Dendritic cell treated with granulocyte-macrophage colony-stimulating factor and Interleukin-4, amounts not matched to agents 40 ng/mL and 50 ng/mL, for 4 days (primary cell): ENCODE measurements at regions not wholly inside any gene's neighbourhood (a gene's known extent, or its start where the extent isn't known, plus 50 kb on each side); places are given as distances from the start of the nearest gene placed in this dataset.

ENCODE experiments used
- H3K27ac Mint-ChIP-seq: one replicate; pipeline ENCODE4 v1.8.0; 2022; ENCODE audit warnings: mild to moderate bottlenecking, mixed read lengths
- H3K27me3 Mint-ChIP-seq: one replicate; pipeline ENCODE4 v1.8.0; 2022; ENCODE audit warnings: mild to moderate bottlenecking, mixed read lengths
- H3K36me3 Mint-ChIP-seq: one replicate; pipeline ENCODE4 v1.8.0; 2022; ENCODE audit warnings: low read depth, mixed read lengths
- H3K4me1 Mint-ChIP-seq: one replicate; pipeline ENCODE4 v1.8.0; 2022; ENCODE audit warnings: low read depth, mixed read lengths
- H3K4me3 Mint-ChIP-seq: one replicate; pipeline ENCODE4 v1.8.0; 2022; ENCODE audit warnings: mild to moderate bottlenecking, moderate library complexity, mixed read lengths
- H3K9me3 Mint-ChIP-seq: one replicate; pipeline ENCODE4 v1.8.0; 2022; ENCODE audit warnings: mixed read lengths
- intact Hi-C: fragments of 100-400 bp; cut with micrococcal nuclease; formaldehyde crosslinking; loops from one replicate; pipeline ENCODE4 v1.15.0; 2022

DNA sequence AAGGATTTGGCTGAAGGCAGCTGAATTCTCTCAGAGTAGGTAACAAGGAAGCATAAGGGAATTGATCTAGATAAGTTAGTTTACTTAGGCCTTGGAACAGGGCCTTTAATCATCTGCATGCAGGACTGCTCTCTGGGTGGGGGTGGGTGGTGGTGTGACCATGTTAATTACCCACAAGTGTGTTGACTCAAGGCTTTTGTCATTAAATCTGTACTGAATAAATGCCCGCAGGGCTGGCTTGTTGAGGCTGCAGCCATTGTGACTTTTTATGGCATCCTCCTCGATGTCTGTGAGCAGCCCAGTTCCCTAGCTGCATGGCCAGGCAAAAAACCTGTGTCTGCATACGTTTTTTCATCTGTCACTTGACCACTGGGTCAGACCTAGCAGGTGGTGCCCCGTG is 63.5 kb upstream of the ASCC3 start:
- no peaks in the 10 kb centered on the region for H3K27me3 Mint-ChIP-seq
- peaks cover 35% of the 10 kb centered on the region for H3K9me3 Mint-ChIP-seq
- intact Hi-C loops = no loop called here
- H3K36me3 Mint-ChIP-seq = no peaks in the 10 kb centered on the region
- no peak overlapping the region for H3K4me3 Mint-ChIP-seq
- no peak overlapping the region for H3K27ac Mint-ChIP-seq
- H3K4me1 Mint-ChIP-seq = no peaks in the 10 kb centered on the region

- H3K9me3 Mint-ChIP-seq = peaks cover 30% of the 10 kb centered on the region
- H3K27ac Mint-ChIP-seq = no peak overlapping the region
- no peaks in the 10 kb centered on the region for H3K4me1 Mint-ChIP-seq
- no peaks in the 10 kb centered on the region for H3K36me3 Mint-ChIP-seq
- no peak overlapping the region for H3K4me3 Mint-ChIP-seq
- no peaks in the 10 kb centered on the region for H3K27me3 Mint-ChIP-seq
- intact Hi-C loops = no loop called here
Measured at GRCh38 chr6:100946021-100946540, 65.0 kb upstream of the ASCC3 start.

DNA sequence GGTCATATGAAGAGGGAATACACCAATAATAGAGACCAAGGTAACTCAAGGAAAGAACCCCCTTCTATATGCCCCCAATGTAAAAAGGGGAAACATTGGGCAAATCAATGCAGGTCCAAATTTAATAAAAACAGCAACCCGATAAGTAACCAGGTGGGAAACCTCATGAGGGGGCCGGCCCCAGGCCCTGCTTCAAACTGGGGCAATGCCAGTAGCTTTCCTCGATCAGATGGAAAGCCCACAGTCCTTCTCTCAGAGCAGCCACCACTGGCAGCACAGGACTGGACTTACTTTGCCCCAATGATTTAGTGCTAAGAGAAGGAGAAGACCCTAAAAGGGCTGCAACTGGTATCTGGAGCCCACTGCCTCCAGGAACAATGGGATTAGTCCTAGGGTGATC is 65.6 kb upstream of the ASCC3 start:
- Mint-ChIP-seq H3K27me3 (no peaks in the 10 kb centered on the region), H3K4me3 (no peak overlapping the region)
- intact Hi-C loops = no loop called here

DNA sequence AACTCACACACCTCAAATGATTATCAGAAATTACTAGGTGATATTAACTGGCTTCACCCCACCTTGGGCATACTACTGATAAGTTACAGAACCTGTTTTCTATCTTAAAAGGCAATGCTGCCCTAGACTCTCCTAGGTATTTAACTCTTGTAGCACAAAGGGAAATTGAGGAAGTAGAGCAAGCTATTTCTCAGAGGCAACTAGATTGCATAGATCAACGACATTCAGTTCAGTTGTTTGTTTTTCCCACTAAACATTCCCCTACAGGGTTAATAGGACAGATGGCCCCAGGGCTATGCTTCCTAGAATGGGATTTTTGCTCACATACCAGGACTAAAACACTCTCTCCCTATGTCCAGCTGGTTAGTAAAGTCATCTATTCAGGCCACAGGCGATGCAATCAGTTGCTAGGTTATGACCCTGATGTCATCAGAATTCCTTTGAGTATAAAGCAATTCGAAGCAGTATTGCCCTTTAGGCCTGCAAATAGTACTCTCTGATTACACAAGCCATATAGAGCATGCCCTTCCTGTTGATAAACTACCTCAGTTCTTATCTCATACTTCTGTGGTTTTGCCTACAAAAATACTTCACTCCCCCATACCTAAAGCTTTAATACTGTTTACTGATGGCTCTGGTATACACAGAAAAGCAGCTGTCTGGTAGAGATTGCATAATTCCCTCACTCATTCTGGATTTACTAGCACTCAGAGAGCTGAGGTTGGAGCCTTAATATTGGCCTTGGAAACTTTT is 67.4 kb upstream of the ASCC3 start:
- H3K36me3 Mint-ChIP-seq = no peaks in the 10 kb centered on the region
- intact Hi-C loops = no loop called here
- H3K27ac Mint-ChIP-seq = no peak overlapping the region
- H3K4me1 Mint-ChIP-seq = no peaks in the 10 kb centered on the region
- peaks cover 25% of the 10 kb centered on the region for H3K9me3 Mint-ChIP-seq
- no peak overlapping the region for H3K4me3 Mint-ChIP-seq
- H3K27me3 Mint-ChIP-seq = no peaks in the 10 kb centered on the region

More for the DNA sequence above, 65.6 kb upstream of the ASCC3 start:
- Mint-ChIP-seq H3K4me1 (no peaks in the 10 kb centered on the region), H3K36me3 (no peaks in the 10 kb centered on the region), H3K9me3 (peaks cover 25% of the 10 kb centered on the region), H3K27ac (no peak overlapping the region)

- Mint-ChIP-seq H3K4me3 (no peak overlapping the region), H3K36me3 (no peaks in the 10 kb centered on the region)
- intact Hi-C loops = no loop called here
Measured at GRCh38 chr6:100952006-100952405, 70.9 kb upstream of the ASCC3 start.

DNA sequence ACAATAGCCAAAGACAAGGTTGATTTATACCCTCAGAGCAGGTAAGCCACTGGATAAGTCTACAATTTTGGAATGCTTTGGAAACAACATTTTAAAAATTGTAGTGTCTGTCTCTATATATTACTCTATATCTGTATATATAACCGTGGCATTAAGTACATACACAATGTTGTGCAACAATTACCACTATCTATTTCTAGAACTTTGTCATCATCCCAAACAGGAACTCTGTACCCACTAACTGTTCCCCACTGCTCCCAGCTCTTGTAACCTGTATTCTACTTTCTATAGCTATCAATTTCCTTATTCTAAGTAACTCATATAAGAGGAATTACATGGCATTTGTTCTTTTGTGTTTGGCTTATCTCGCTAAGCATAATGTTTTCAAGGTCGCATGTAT is 78.2 kb upstream of the ASCC3 start:
- Mint-ChIP-seq H3K9me3 (no peaks in the 10 kb centered on the region), H3K4me1 (no peaks in the 10 kb centered on the region), H3K27me3 (no peaks in the 10 kb centered on the region), H3K27ac (no peak overlapping the region), H3K4me3 (no peak overlapping the region), H3K36me3 (no peaks in the 10 kb centered on the region)
- intact Hi-C loops = no loop called here

More at GRCh38 chr6:100952006-100952405, 70.9 kb upstream of the ASCC3 start:
- no peaks in the 10 kb centered on the region for H3K27me3 Mint-ChIP-seq
- no peak overlapping the region for H3K27ac Mint-ChIP-seq
- H3K4me1 Mint-ChIP-seq = no peaks in the 10 kb centered on the region
- H3K9me3 Mint-ChIP-seq = peaks cover 14% of the 10 kb centered on the region

DNA sequence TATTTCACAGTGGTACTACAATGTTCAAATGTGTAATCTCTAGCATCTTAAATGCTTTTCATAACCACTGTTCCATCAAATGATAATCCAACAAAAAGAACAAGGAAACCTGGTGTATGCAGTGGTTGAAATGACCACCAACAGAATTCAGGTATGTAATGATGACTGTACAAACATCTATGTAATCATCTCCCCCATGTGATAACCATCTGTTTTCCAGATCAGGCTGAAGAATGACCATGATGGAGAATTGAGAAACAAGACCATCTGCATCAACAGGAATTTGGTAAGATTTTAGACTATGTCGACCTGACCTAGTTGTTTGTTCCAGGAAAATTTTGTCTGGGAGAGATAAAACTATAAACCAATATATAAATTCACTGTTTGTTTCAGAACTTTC is 81.3 kb upstream of the ASCC3 start:
- Mint-ChIP-seq H3K36me3 (no peaks in the 10 kb centered on the region), H3K4me3 (no peak overlapping the region), H3K4me1 (no peaks in the 10 kb centered on the region), H3K27ac (no peak overlapping the region), H3K9me3 (no peaks in the 10 kb centered on the region), H3K27me3 (no peaks in the 10 kb centered on the region)
- intact Hi-C loops = no loop called here

GRCh38 chr6:100965067-100965466 is 83.9 kb upstream of the ASCC3 start:
- Mint-ChIP-seq H3K4me3 (no peak overlapping the region), H3K27ac (no peak overlapping the region)
- intact Hi-C loops = no loop called here

GRCh38 chr6:100968949-100969348 is 87.8 kb upstream of the ASCC3 start:
- no peak overlapping the region for H3K27ac Mint-ChIP-seq
- H3K4me3 Mint-ChIP-seq = no peak overlapping the region
- no peaks in the 10 kb centered on the region for H3K4me1 Mint-ChIP-seq
- H3K9me3 Mint-ChIP-seq = peaks cover 47% of the 10 kb centered on the region
- no peaks in the 10 kb centered on the region for H3K27me3 Mint-ChIP-seq
- H3K36me3 Mint-ChIP-seq = no peaks in the 10 kb centered on the region
- intact Hi-C loops = no loop called here

More at GRCh38 chr6:100965067-100965466, 83.9 kb upstream of the ASCC3 start:
- H3K4me1 Mint-ChIP-seq = no peaks in the 10 kb centered on the region
- peaks cover 21% of the 10 kb centered on the region for H3K9me3 Mint-ChIP-seq
- no peaks in the 10 kb centered on the region for H3K36me3 Mint-ChIP-seq
- no peaks in the 10 kb centered on the region for H3K27me3 Mint-ChIP-seq

DNA sequence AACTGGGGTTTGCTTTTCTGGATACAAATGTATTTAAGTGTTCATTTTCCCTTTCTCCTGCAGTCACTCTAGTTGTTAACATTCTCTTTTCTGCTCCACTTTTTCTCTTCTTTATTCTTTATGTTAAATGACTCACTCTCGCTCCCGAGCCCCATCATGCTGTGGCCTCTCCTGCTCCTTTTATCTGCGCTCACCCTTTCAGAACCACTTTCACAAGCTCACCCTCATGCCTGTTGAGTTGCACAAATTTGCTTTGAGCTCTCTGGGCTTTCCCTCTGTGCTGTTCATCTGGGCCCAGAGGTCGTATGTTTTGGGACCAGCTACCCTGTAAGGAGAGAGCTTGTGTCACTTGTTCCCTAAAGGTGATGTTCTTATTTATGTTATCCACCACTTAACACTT is 98.1 kb upstream of the ASCC3 start:
- Mint-ChIP-seq H3K4me3 (no peak overlapping the region), H3K36me3 (no peaks in the 10 kb centered on the region), H3K27me3 (no peaks in the 10 kb centered on the region), H3K4me1 (no peaks in the 10 kb centered on the region), H3K27ac (no peak overlapping the region), H3K9me3 (no peaks in the 10 kb centered on the region)
- intact Hi-C loops = no loop called here

DNA sequence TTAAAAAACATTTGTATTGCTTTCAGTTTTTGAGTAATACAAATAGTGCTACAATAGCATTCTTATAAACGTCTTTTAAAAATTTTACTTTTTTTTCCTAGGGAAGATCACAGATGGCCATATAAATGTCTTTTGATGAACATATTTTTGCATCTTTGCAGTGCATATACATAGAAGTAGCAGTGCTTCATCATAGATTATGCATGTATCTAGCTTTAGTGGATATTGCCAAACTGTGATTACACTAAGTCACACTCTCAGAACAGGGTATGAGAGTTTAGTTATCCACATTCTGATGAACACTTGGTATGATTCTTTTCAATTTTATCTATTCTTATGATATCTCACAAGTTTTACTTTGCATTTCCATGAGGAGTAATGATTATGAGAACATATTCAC is 99.8 kb upstream of the ASCC3 start:
- Mint-ChIP-seq H3K4me1 (no peaks in the 10 kb centered on the region), H3K4me3 (no peak overlapping the region), H3K9me3 (no peaks in the 10 kb centered on the region), H3K36me3 (no peaks in the 10 kb centered on the region), H3K27ac (no peak overlapping the region), H3K27me3 (no peaks in the 10 kb centered on the region)
- intact Hi-C loops = no loop called here

GRCh38 chr6:100986921-100987320 is 105.8 kb upstream of the ASCC3 start:
- H3K9me3 Mint-ChIP-seq = peaks cover 4% of the 10 kb centered on the region
- no peak overlapping the region for H3K4me3 Mint-ChIP-seq
- H3K27ac Mint-ChIP-seq = no peak overlapping the region
- no peaks in the 10 kb centered on the region for H3K36me3 Mint-ChIP-seq
- H3K4me1 Mint-ChIP-seq = no peaks in the 10 kb centered on the region
- no peaks in the 10 kb centered on the region for H3K27me3 Mint-ChIP-seq
- intact Hi-C loops = no loop called here

- no peaks in the 10 kb centered on the region for H3K27me3 Mint-ChIP-seq
- no peak overlapping the region for H3K4me3 Mint-ChIP-seq
- intact Hi-C loops = no loop called here
- peaks cover 8% of the 10 kb centered on the region for H3K9me3 Mint-ChIP-seq
- H3K36me3 Mint-ChIP-seq = no peaks in the 10 kb centered on the region
- H3K4me1 Mint-ChIP-seq = no peaks in the 10 kb centered on the region
- no peak overlapping the region for H3K27ac Mint-ChIP-seq
Measured at GRCh38 chr6:100987556-100987955, 106.4 kb upstream of the ASCC3 start.

- intact Hi-C loops = no loop called here
- Mint-ChIP-seq H3K27me3 (no peaks in the 10 kb centered on the region), H3K36me3 (no peaks in the 10 kb centered on the region), H3K4me3 (no peak overlapping the region), H3K9me3 (peaks cover 8% of the 10 kb centered on the region), H3K27ac (no peak overlapping the region), H3K4me1 (no peaks in the 10 kb centered on the region)
Measured at GRCh38 chr6:100988391-100988984, 107.4 kb upstream of the ASCC3 start.

GRCh38 chr6:100990070-100990469 is 108.9 kb upstream of the ASCC3 start:
- Mint-ChIP-seq H3K27me3 (no peaks in the 10 kb centered on the region), H3K9me3 (peaks cover 8% of the 10 kb centered on the region), H3K4me1 (no peaks in the 10 kb centered on the region), H3K4me3 (no peak overlapping the region), H3K27ac (no peak overlapping the region), H3K36me3 (no peaks in the 10 kb centered on the region)
- intact Hi-C loops = no loop called here
